H1 (cell line): ENCODE measurements at regions not wholly inside any gene's neighbourhood (a gene's known extent, or its start where the extent isn't known, plus 50 kb on each side); places are given as distances from the start of the nearest gene placed in this dataset.

Experiments
- CTCF ChIA-PET: fragments of 300-600 bp; sonication (Branson Sonifier 250); formaldehyde crosslinking; loops from one replicate; lab custom pipeline; 2021; ENCODE audit not compliant: partially characterized antibody; lab: Charles Lee
- POLR2A ChIA-PET: fragments of 300-600 bp; sonication (Branson Sonifier 250); formaldehyde crosslinking; loops from one replicate; lab custom pipeline; 2021; ENCODE audit warnings: inconsistent platforms; ENCODE audit not compliant: partially characterized antibody; lab: Charles Lee
- DNase-seq, 2 experiments: peaks; one replicate each; pipeline versions ENCODE4 v3.0.0 to v3.0.0-alpha.2; 2010 to 2022; ENCODE audit warnings: low spot score in 2 of 2, low read depth in 1 of 2, mixed read lengths in 1 of 2
- FAIRE-seq: peaks from 2 replicates; lab custom pipeline; 2011; peaks lifted over from hg19 to GRCh38; lab: Jason Lieb, UNC
- H2AFZ ChIP-seq: 2 replicates; pipeline ENCODE4 v1.8.1; 2012; ENCODE audit warnings: low read length, inconsistent platforms
- H2AK5ac ChIP-seq: 2 replicates; pipeline ENCODE4 v1.6.1; 2013; ENCODE audit warnings: low read depth, low read length
- H2BK120ac ChIP-seq: replicated peaks from 2 replicates; pipeline ENCODE3; 2013; ENCODE audit warnings: low read depth, low read length, inconsistent platforms
- H2BK12ac ChIP-seq: 2 replicates; pipeline ENCODE4 v1.6.1; 2013; ENCODE audit warnings: low read depth, low read length
- H2BK15ac ChIP-seq: 2 replicates; pipeline ENCODE4 v1.6.1; 2013; ENCODE audit warnings: low read length
- H2BK20ac ChIP-seq: 2 replicates; pipeline ENCODE4 v1.6.1; 2013; ENCODE audit warnings: low read length
- H2BK5ac ChIP-seq: 2 replicates; pipeline ENCODE4 v1.6.1; 2013; ENCODE audit warnings: low read depth, low read length
- H3K14ac ChIP-seq: 2 replicates; pipeline ENCODE4 v1.6.1; 2013; ENCODE audit warnings: inconsistent platforms; ENCODE audit not compliant: insufficient read length
- H3K18ac ChIP-seq: 2 replicates; pipeline ENCODE4 v1.6.1; 2013; ENCODE audit warnings: low read length; ENCODE audit errors: extremely low read depth
- H3K23ac ChIP-seq: 2 replicates; pipeline ENCODE4 v1.6.1; 2013; ENCODE audit warnings: inconsistent platforms; ENCODE audit not compliant: insufficient read length
- H3K23me2 ChIP-seq: 2 replicates; pipeline ENCODE4 v1.6.1; 2013; ENCODE audit warnings: low read depth, low read length
- H3K27ac ChIP-seq: 2 replicates; pipeline ENCODE4 v1.6.1; 2011; ENCODE audit warnings: low read depth, low read length, inconsistent platforms
- H3K27me3 ChIP-seq, 4 experiments: replicated peaks in 1 of 4; 1 replicate in 1 of 4; 2 replicates in 3 of 4; pipeline versions ENCODE4 v1.6.1 to v1.8.1; 2011 to 2013; ENCODE audit warnings: low read length in 3 of 4, mild to moderate bottlenecking in 3 of 4, inconsistent platforms in 2 of 4, mixed read lengths in 2 of 4, moderate library complexity in 1 of 4; ENCODE audit not compliant: control insufficient read depth in 3 of 4, insufficient read depth in 3 of 4; ENCODE audit errors: extremely low read depth in 1 of 4
- H3K36me3 ChIP-seq, 4 experiments: 2 replicates each; pipeline versions ENCODE4 v1.6.1 to v1.8.1; 2011 to 2013; ENCODE audit warnings: mild to moderate bottlenecking in 4 of 4, low read length in 3 of 4, moderate library complexity in 2 of 4, control low read depth in 1 of 4, inconsistent platforms in 1 of 4; ENCODE audit not compliant: insufficient read depth in 4 of 4, control insufficient read depth in 2 of 4
- H3K4ac ChIP-seq: replicated peaks from 2 replicates; pipeline ENCODE3; 2013; ENCODE audit warnings: low read length, low read depth, mixed read lengths, inconsistent platforms; ENCODE audit not compliant: insufficient read length
- H3K4me1 ChIP-seq, 4 experiments: replicated peaks in 1 of 4; 1 replicate in 1 of 4; 2 replicates in 3 of 4; pipeline versions ENCODE4 v1.6.1 to v1.8.1; 2011 to 2013; ENCODE audit warnings: low read length in 3 of 4, inconsistent platforms in 2 of 4, mixed read lengths in 1 of 4; ENCODE audit not compliant: insufficient read depth in 4 of 4, control insufficient read depth in 3 of 4
- H3K4me2 ChIP-seq, 2 experiments: 2 replicates each; pipeline versions ENCODE4 v1.6.1 to v1.8.1; 2011 to 2013; ENCODE audit warnings: low read depth in 2 of 2, low read length in 2 of 2, control low read depth in 1 of 2, inconsistent platforms in 1 of 2, mild to moderate bottlenecking in 1 of 2; ENCODE audit not compliant: insufficient read depth in 1 of 2
- H3K4me3 ChIP-seq, 4 experiments: fragments of 200-600, 300-600 bp in 1 of 4; sonication (generic), shearing (Covaris generic), sonication (Bioruptor Twin) in 1 of 4; 2 replicates each; pipeline versions ENCODE4 v1.5.1 to v1.8.1; 2011 to 2016; ENCODE audit warnings: low read length in 4 of 4, low read depth in 3 of 4, control low read depth in 2 of 4, inconsistent platforms in 2 of 4, mild to moderate bottlenecking in 2 of 4, mixed read lengths in 1 of 4, moderate library complexity in 1 of 4; ENCODE audit not compliant: insufficient read depth in 2 of 4; ENCODE audit errors: extremely low read depth in 1 of 4
- H3K56ac ChIP-seq: replicated peaks from 2 replicates; pipeline ENCODE3; 2013; ENCODE audit warnings: low read depth, mild to moderate bottlenecking, mixed read lengths, low read length, inconsistent platforms; ENCODE audit not compliant: insufficient read length
- H3K79me1 ChIP-seq: 2 replicates; pipeline ENCODE4 v1.6.1; 2013; ENCODE audit warnings: low read depth, low read length, control low read depth
- H3K79me2 ChIP-seq, 2 experiments: 2 replicates each; pipeline versions ENCODE4 v1.6.1 to v1.8.1; 2012 to 2013; ENCODE audit warnings: low read length in 2 of 2, mild to moderate bottlenecking in 2 of 2, inconsistent platforms in 1 of 2; ENCODE audit not compliant: insufficient read depth in 2 of 2, control insufficient read depth in 1 of 2
- H3K9ac ChIP-seq, 4 experiments: replicated peaks in 1 of 4; 1 replicate in 1 of 4; 2 replicates in 3 of 4; pipeline versions ENCODE4 v1.6.1 to v1.8.1; 2011 to 2013; ENCODE audit warnings: low read depth in 3 of 4, low read length in 3 of 4, control low read depth in 2 of 4, mild to moderate bottlenecking in 2 of 4, moderate library complexity in 2 of 4, inconsistent platforms in 1 of 4; ENCODE audit errors: extremely low read depth in 1 of 4
- H3K9me3 ChIP-seq, 2 experiments: 2 replicates each; pipeline versions ENCODE4 v1.6.1 to v1.8.1; 2012 to 2013; ENCODE audit warnings: mild to moderate bottlenecking in 2 of 2, moderate library complexity in 2 of 2, control low read depth in 1 of 2, inconsistent platforms in 1 of 2, low read depth in 1 of 2, low read length in 1 of 2, mixed read lengths in 1 of 2; ENCODE audit not compliant: insufficient read depth in 2 of 2
- H4K20me1 ChIP-seq, 2 experiments: replicated peaks in 1 of 2; 2 replicates each; pipeline versions ENCODE3 to v1.8.1; 2011 to 2013; ENCODE audit warnings: inconsistent platforms in 2 of 2, low read length in 2 of 2, mild to moderate bottlenecking in 1 of 2; ENCODE audit not compliant: insufficient read depth in 2 of 2, control insufficient read depth in 1 of 2
- H4K5ac ChIP-seq: 2 replicates; pipeline ENCODE4 v1.6.1; 2013; ENCODE audit warnings: low read length, low read depth, mixed read lengths, inconsistent platforms; ENCODE audit not compliant: insufficient read length
- H4K8ac ChIP-seq: 2 replicates; pipeline ENCODE4 v1.8.0; 2013; ENCODE audit warnings: mild to moderate bottlenecking, moderate library complexity, low read length, inconsistent platforms; ENCODE audit not compliant: insufficient read depth; ENCODE audit errors: extremely low read depth
- H4K91ac ChIP-seq: replicated peaks from 2 replicates; pipeline ENCODE3; 2013; ENCODE audit warnings: low read length, mixed read lengths, inconsistent platforms; ENCODE audit not compliant: insufficient read length
- BACH1 ChIP-seq: IDR thresholded peaks from 2 replicates; pipeline ENCODE4 v1.6.1; 2012; ENCODE audit warnings: low read length, improper control_type of control experiment
- BRCA1 ChIP-seq: IDR thresholded peaks from 2 replicates; pipeline ENCODE4 v1.6.1; 2012; ENCODE audit warnings: low read depth, low read length, improper control_type of control experiment
- CBX5 ChIP-seq: fragments of 300-800, 300-1000 bp; sonication (generic); IDR thresholded peaks from 2 replicates; pipeline ENCODE4 v1.7.1; 2016; ENCODE audit warnings: antibody characterized with exemption, low read length, low read depth
- CEBPB ChIP-seq: IDR thresholded peaks from 2 replicates; pipeline ENCODE4 v1.6.1; 2012; ENCODE audit warnings: low read depth, low read length
- CHD1 ChIP-seq: IDR thresholded peaks from 2 replicates; pipeline ENCODE4 v1.6.1; 2012; ENCODE audit warnings: low read depth, low read length, improper control_type of control experiment
- E2F6 ChIP-seq: IDR thresholded peaks from 2 replicates; pipeline ENCODE4 v1.6.1; 2012; ENCODE audit warnings: inconsistent platforms
- GTF2F1 ChIP-seq: IDR thresholded peaks from 2 replicates; pipeline ENCODE4 v1.6.1; 2012; ENCODE audit warnings: low read depth, low read length, improper control_type of control experiment, borderline replicate concordance
- JUN ChIP-seq: IDR thresholded peaks from 2 replicates; pipeline ENCODE4 v1.6.1; 2011; ENCODE audit warnings: low read depth, mild to moderate bottlenecking, improper control_type of control experiment, low read length
- JUND ChIP-seq: IDR thresholded peaks from 2 replicates; pipeline ENCODE4 v1.6.1; 2011; ENCODE audit warnings: mild to moderate bottlenecking, improper control_type of control experiment, low read length
- KDM1A ChIP-seq: fragments of 200-600, 300-600 bp; sonication (generic); IDR thresholded peaks from 2 replicates; pipeline ENCODE4 v1.7.1; 2016; ENCODE audit warnings: mild to moderate bottlenecking, low read length, borderline replicate concordance
- SIN3A ChIP-seq, 2 experiments: IDR thresholded peaks in 1 of 2; conservative IDR thresholded peaks in 1 of 2; 2 replicates each; pipeline ENCODE4 v1.6.1; 2011 to 2012; ENCODE audit warnings: low read length in 2 of 2, improper control_type of control experiment in 1 of 2, low read depth in 1 of 2, mild to moderate bottlenecking in 1 of 2
- TAF1 ChIP-seq: IDR thresholded peaks from 2 replicates; pipeline ENCODE4 v1.6.1; 2011; ENCODE audit warnings: mild to moderate bottlenecking, low read depth, low read length
- TCF12 ChIP-seq: IDR thresholded peaks from 2 replicates; pipeline ENCODE4 v1.6.1; 2011; ENCODE audit warnings: low read depth, mild to moderate bottlenecking, low read length
- TEAD4 ChIP-seq: IDR thresholded peaks from 2 replicates; pipeline ENCODE4 v1.6.1; 2012; ENCODE audit warnings: low read depth, low read length, inconsistent platforms, mixed read lengths
- YY1 ChIP-seq: IDR thresholded peaks from 2 replicates; pipeline ENCODE4 v1.6.1; 2011; ENCODE audit warnings: low read depth, mild to moderate bottlenecking, low read length
- ZNF274 ChIP-seq: IDR thresholded peaks from 2 replicates; pipeline ENCODE4 v1.7.0; 2012; ENCODE audit warnings: low read length, borderline replicate concordance; ENCODE audit errors: extremely low read depth
- WGBS, 2 experiments: shearing (Covaris generic) in 1 of 2; methylation state at CpG; one replicate each; pipeline versions ENCODE4 v1.1.6 to v1.1.7; 2013 to 2015; ENCODE audit warnings: low lambda C conversion rate in 2 of 2, mixed read lengths in 2 of 2, inconsistent platforms in 1 of 2, low coverage in 1 of 2, missing lambda C conversion rate in 1 of 2; ENCODE audit not compliant: insufficient replicate concordance in 2 of 2, insufficient coverage in 1 of 2, insufficient read length in 1 of 2; ENCODE audit errors: extremely low coverage in 1 of 2, missing lambda C conversion rate in 1 of 2; 5-methylcytosine and 5-hydroxymethylcytosine counted together

GRCh38 chr1:208646431-208646830, 402.2 kb upstream of the PLXNA2 start:
- Histone ChIP-seq H2BK12ac (no peak overlapping the region), H2BK5ac (no peak overlapping the region), H3K9me3 (no peaks in the 10 kb centered on the region), H3K79me1 (no peaks in the 10 kb centered on the region), H4K8ac (no peak overlapping the region), H2BK120ac (no peak overlapping the region), H3K79me2 (no peaks in the 10 kb centered on the region), H3K18ac (no peak overlapping the region), H3K23me2 (no peaks in the 10 kb centered on the region; the same call in 1 of the 2 replicates), H4K5ac (no peak overlapping the region), H2BK15ac (no peak overlapping the region), H3K4me3 (no peak overlapping the region), H4K20me1 (no peaks in the 10 kb centered on the region), H3K27me3 (no peaks in the 10 kb centered on the region), H3K23ac (no peak overlapping the region), H3K56ac (no peak overlapping the region), H3K4me2 (no peak overlapping the region), H3K27ac (no peak overlapping the region), H2AK5ac (no peak overlapping the region), H3K4ac (no peak overlapping the region), H4K91ac (no peak overlapping the region), H2AFZ (no peak overlapping the region), H2BK20ac (no peak overlapping the region), H3K9ac (no peak overlapping the region), H3K14ac (no peak overlapping the region), H3K4me1 (no peaks in the 10 kb centered on the region), H3K36me3 (no peaks in the 10 kb centered on the region)
- ChIA-PET POLR2A (no interaction called here), CTCF (no interaction called here)
- WGBS, 2 experiments, result no CpG with 5 or more reads among the region's 2 CpGs
- DNase-seq (no peak), FAIRE-seq (no peak)
- TF ChIP-seq BRCA1 (no peak), GTF2F1 (no peak), JUND (no peak), TAF1 (no peak), CBX5 (no peak), JUN (no peak), SIN3A (conservative IDR thresholded peaks at IDR 0.05 in 1 of 2, IDR thresholded peaks at IDR 0.05 in 1 of 2; ENCODE audit: low read depth in 1 of 2, low read length in 2 of 2) (no peak), YY1 (no peak), CEBPB (no peak), ZNF274 (no peak), KDM1A (no peak), E2F6 (no peak), CHD1 (no peak), BACH1 (no peak), TEAD4 (no peak), TCF12 (no peak)
